Endothelial cell of umbilical vein (primary cell): ENCODE measurements at regions not wholly inside any gene's neighbourhood (a gene's known extent, or its start where the extent isn't known, plus 50 kb on each side); places are given as distances from the start of the nearest gene placed in this dataset.

Experiments
- EZH2 ChIP-seq: IDR thresholded peaks from 2 replicates; pipeline ENCODE4 v1.6.1; 2012; ENCODE audit warnings: borderline replicate concordance, low read depth, mild to moderate bottlenecking, moderate library complexity, low read length, inconsistent platforms; ENCODE audit not compliant: severe bottlenecking
- GATA2 ChIP-seq: IDR thresholded peaks from 2 replicates; pipeline ENCODE4 v1.7.0; 2011; ENCODE audit warnings: low read depth, mild to moderate bottlenecking, moderate library complexity, mixed read lengths, low read length; ENCODE audit not compliant: insufficient read length, insufficient read depth
- POLR2A ChIP-seq: IDR thresholded peaks from 2 replicates; pipeline ENCODE4 v1.6.1; 2012; ENCODE audit warnings: low read depth, mild to moderate bottlenecking, control low read depth, low read length
- TF ChIP-seq, protein P1 (sequence below): IDR thresholded peaks from 2 replicates; pipeline ENCODE4 v1.6.1; 2011; ENCODE audit not compliant: insufficient read depth, insufficient read length
- TF ChIP-seq, protein P2 (sequence below), 2 donors: IDR thresholded peaks; 1 replicate in 1 of 2; 2 replicates in 1 of 2; pipeline ENCODE4 v1.5.1; 2011; ENCODE audit warnings: low read length in 2 of 2, mild to moderate bottlenecking in 2 of 2, moderate library complexity in 2 of 2, control low read depth in 1 of 2, inconsistent platforms in 1 of 2, low read depth in 1 of 2; ENCODE audit not compliant: insufficient read depth in 1 of 2; ENCODE audit errors: extremely low read depth in 1 of 2

DNA sequence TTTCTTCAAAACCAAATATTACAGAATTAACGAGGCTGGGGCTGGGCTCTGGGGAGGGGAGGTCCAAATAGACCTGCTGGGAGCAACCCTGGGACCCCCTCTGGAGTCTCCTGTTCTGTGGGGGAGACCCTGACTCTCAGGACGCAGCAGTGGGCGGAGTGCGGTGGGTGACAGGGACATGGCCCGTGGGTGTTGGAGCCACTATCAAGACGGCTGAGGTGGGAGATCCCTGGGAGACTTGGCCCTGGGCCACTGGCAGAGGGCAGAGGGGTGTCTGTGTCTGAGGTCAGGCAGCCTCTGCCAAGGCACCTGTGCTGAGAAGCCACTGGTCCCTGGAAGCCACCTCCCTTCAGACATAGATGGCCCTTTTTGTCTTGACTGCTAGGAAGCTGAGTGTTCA is 79.5 kb upstream of the CTDP1 start:
- TF ChIP-seq GATA2 (no peak), EZH2 (no peak), POLR2A (no peak)
- TF ChIP-seq, protein P1, sequence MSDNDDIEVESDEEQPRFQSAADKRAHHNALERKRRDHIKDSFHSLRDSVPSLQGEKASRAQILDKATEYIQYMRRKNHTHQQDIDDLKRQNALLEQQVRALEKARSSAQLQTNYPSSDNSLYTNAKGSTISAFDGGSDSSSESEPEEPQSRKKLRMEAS = no peak
- TF ChIP-seq, protein P2, sequence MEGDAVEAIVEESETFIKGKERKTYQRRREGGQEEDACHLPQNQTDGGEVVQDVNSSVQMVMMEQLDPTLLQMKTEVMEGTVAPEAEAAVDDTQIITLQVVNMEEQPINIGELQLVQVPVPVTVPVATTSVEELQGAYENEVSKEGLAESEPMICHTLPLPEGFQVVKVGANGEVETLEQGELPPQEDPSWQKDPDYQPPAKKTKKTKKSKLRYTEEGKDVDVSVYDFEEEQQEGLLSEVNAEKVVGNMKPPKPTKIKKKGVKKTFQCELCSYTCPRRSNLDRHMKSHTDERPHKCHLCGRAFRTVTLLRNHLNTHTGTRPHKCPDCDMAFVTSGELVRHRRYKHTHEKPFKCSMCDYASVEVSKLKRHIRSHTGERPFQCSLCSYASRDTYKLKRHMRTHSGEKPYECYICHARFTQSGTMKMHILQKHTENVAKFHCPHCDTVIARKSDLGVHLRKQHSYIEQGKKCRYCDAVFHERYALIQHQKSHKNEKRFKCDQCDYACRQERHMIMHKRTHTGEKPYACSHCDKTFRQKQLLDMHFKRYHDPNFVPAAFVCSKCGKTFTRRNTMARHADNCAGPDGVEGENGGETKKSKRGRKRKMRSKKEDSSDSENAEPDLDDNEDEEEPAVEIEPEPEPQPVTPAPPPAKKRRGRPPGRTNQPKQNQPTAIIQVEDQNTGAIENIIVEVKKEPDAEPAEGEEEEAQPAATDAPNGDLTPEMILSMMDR (IDR thresholded peaks at IDR 0.05; ENCODE audit: extremely low read depth in 1 of 2, insufficient read depth in 1 of 2, low read depth in 1 of 2, low read length in 2 of 2) = no peak
